ENCODE measurements at regions not wholly inside any gene's neighbourhood (a gene's known extent, or its start where the extent isn't known, plus 50 kb on each side); places are given as distances from the start of the nearest gene placed in this dataset.

- Mint-ChIP-seq H3K4me3 (no peak overlapping the region), H3K27me3 (no peaks in the 10 kb centered on the region), H3K27ac (no peak overlapping the region), H3K9me3 (no peaks in the 10 kb centered on the region), H3K36me3 (ENCODE audit: low read depth) (no peaks in the 10 kb centered on the region), H3K4me1 (ENCODE audit: low read depth) (no peaks in the 10 kb centered on the region)
- POLR2A ChIA-PET: no interaction called here
- CTCF ChIA-PET: no interaction called here
- intact Hi-C loops (cut with micrococcal nuclease): no loop called here
- no peak for DNase-seq
- TF ChIP-seq CTCF (IDR thresholded peaks at IDR 0.05): no peak
- no peak for ATAC-seq
Observed at GRCh38 chr2:39587168-39587567, 78.5 kb upstream of the TMEM178A start.

GRCh38 chr2:39587641-39588040 lies 78.1 kb upstream of the TMEM178A start:
- Mint-ChIP-seq H3K27ac (no peak overlapping the region), H3K27me3 (no peaks in the 10 kb centered on the region), H3K4me3 (no peak overlapping the region), H3K4me1 (ENCODE audit: low read depth) (no peaks in the 10 kb centered on the region), H3K9me3 (no peaks in the 10 kb centered on the region), H3K36me3 (ENCODE audit: low read depth) (no peaks in the 10 kb centered on the region)
- POLR2A ChIA-PET: no interaction called here
- CTCF ChIA-PET: no interaction called here
- no peak for TF ChIP-seq CTCF (IDR thresholded peaks at IDR 0.05)
- DNase-seq: no peak
- intact Hi-C loops (cut with micrococcal nuclease): no loop called here
- no peak for ATAC-seq

DNA sequence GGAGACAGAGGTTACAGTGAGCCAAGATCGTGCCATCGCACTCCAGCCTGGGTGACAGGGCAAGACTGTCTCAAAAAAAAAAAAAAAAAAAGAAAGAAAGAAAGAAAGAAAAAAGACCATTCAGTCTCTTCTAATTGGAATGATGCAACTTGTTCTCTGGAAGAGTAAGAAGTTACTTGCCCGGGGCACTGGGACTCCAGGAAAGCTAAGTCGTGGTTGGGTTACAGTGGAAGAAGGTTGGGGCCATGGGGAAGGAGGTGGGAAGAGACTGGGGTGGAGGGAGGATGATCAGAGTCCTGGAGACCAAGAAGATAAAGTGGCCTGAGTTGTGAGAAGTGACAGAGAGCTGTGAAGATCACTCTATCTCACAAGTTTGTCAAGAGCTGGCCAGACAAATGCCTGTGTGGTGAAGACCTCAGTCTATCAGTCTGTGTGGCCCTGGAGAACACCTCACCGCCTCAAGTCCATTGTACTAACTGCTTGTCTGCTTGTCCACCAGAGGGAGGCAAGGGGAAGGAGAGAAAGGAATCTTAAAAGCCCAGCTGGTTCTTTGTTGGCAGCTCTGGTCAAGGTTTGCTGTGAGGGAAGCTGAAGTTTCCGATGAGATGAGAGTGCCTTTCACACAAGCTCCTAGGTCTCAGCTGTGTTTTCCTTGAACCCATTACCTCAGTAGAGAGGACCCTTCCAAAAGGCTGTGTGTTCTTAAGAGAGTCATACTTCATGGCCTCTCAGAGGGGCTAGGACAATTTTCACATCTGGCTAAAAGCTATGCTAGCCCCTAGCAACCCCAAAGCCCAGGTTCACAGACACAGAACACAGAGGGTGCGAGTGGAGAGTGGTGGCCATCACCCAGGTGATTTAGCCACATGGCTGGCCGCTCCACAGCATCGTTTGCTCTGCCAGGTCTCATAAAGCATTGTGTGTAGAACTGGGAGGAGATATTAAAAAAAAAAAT lies 72.0 kb upstream of the TMEM178A start:
- CTCF ChIA-PET: interaction anchor here (1.2 kb wide), 1 partner anchor 11 kb away, joined by 4 read pairs; no protein-coding TSS in a partner anchor
- ATAC-seq (no peak), DNase-seq (no peak)
- H3K36me3 Mint-ChIP-seq (ENCODE audit: low read depth): no peaks in the 10 kb centered on the region
- TF ChIP-seq CTCF (IDR thresholded peaks at IDR 0.05): no peak
- H3K9me3 Mint-ChIP-seq: no peaks in the 10 kb centered on the region
- H3K27me3 Mint-ChIP-seq: no peaks in the 10 kb centered on the region
- POLR2A ChIA-PET: no interaction called here
- H3K4me1 Mint-ChIP-seq (ENCODE audit: low read depth): no peaks in the 10 kb centered on the region
- H3K4me3 Mint-ChIP-seq: no peak overlapping the region
- intact Hi-C loops (cut with micrococcal nuclease): no loop called here
- H3K27ac Mint-ChIP-seq: no peak overlapping the region

- POLR2A ChIA-PET: no interaction called here
- Mint-ChIP-seq H3K27ac (no peak overlapping the region), H3K27me3 (no peaks in the 10 kb centered on the region), H3K4me3 (no peak overlapping the region), H3K4me1 (ENCODE audit: low read depth) (no peaks in the 10 kb centered on the region), H3K36me3 (ENCODE audit: low read depth) (no peaks in the 10 kb centered on the region), H3K9me3 (no peaks in the 10 kb centered on the region)
- TF ChIP-seq CTCF (IDR thresholded peaks at IDR 0.05): no peak
- intact Hi-C loops (cut with micrococcal nuclease): no loop called here
- ATAC-seq (no peak), DNase-seq (no peak)
- CTCF ChIA-PET: no interaction called here
Observed at GRCh38 chr2:39595116-39595515, 70.6 kb upstream of the TMEM178A start.

DNA sequence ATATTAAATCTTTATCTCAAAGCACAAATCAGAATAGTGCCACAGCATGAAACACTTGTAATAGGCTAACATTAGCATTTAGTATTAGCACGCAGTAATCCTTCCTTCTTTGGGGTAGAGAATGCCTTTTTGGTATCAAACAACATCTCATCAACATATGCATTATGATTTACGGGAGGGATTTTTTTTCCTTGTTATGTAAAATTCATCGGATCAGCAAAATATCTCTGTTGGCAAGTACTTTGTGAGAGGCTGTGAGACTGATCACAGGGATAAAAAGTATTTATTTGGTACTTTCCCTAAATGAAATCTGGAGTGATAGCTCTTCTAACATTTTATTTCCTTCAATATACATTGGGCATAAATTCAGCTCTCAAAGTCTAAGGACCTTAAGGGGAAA lies 68.4 kb upstream of the TMEM178A start:
- no peak overlapping the region for H3K27ac Mint-ChIP-seq
- ATAC-seq (no peak), DNase-seq (no peak)
- H3K4me3 Mint-ChIP-seq: no peak overlapping the region
- no peaks in the 10 kb centered on the region for H3K36me3 Mint-ChIP-seq (ENCODE audit: low read depth)
- intact Hi-C loops (cut with micrococcal nuclease): no loop called here
- CTCF ChIA-PET: no interaction called here
- no peak for TF ChIP-seq CTCF (IDR thresholded peaks at IDR 0.05)
- no peaks in the 10 kb centered on the region for H3K27me3 Mint-ChIP-seq
- POLR2A ChIA-PET: no interaction called here
- no peaks in the 10 kb centered on the region for H3K9me3 Mint-ChIP-seq
- H3K4me1 Mint-ChIP-seq (ENCODE audit: low read depth): no peaks in the 10 kb centered on the region
